GM20000 (cell line): ENCODE measurements at regions not wholly inside any gene's neighbourhood (a gene's known extent, or its start where the extent isn't known, plus 50 kb on each side); places are given as distances from the start of the nearest gene placed in this dataset.
A peak's percentile ranks its signal among the peaks of the same experiment; 100 is the strongest.

Source experiments
- DNase-seq: peaks from one replicate; pipeline ENCODE4 v3.0.0; 2012; ENCODE audit warnings: low spot score
- TF ChIP-seq, protein P1 (sequence below): IDR thresholded peaks from 2 replicates; pipeline ENCODE4 v1.5.1; 2012; ENCODE audit warnings: mild to moderate bottlenecking, control low read depth; ENCODE audit errors: extremely low read depth, missing control alignments

DNA sequence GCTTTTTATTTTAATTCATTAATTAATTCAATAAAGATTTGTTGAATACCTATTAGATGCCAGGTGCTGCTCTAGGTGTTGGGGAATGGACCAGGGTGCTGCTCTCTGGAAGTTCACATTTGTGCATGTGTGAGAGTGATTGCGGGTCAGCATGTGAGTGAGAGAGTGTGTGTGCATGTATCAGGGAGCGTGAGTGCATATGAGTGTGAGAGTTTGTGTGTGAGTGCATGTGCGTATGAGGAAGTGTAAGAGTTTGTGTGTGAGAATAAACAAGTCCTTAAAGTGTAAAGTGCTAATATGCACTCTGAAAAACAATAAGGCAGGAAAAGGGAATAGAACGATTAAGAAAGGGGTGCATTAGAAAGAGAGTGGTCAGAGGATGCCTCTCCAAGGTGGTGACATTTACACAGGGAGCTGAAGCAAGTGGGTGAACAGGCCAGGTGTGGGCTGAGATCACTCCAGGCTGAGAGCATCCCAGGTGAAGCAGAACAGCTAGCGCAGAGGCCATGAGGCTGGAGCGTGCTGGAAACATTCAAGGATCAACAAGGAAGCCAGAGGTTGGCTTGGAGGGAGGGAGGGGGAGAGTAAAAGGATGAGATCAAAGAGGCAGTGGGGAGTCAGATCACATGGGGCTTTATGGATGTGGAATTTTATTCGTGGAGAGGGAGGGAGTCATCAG lies 50.5 kb upstream of the SLC1A4 start:
- TF ChIP-seq, protein P1, sequence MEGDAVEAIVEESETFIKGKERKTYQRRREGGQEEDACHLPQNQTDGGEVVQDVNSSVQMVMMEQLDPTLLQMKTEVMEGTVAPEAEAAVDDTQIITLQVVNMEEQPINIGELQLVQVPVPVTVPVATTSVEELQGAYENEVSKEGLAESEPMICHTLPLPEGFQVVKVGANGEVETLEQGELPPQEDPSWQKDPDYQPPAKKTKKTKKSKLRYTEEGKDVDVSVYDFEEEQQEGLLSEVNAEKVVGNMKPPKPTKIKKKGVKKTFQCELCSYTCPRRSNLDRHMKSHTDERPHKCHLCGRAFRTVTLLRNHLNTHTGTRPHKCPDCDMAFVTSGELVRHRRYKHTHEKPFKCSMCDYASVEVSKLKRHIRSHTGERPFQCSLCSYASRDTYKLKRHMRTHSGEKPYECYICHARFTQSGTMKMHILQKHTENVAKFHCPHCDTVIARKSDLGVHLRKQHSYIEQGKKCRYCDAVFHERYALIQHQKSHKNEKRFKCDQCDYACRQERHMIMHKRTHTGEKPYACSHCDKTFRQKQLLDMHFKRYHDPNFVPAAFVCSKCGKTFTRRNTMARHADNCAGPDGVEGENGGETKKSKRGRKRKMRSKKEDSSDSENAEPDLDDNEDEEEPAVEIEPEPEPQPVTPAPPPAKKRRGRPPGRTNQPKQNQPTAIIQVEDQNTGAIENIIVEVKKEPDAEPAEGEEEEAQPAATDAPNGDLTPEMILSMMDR, result no peak
- DNase-seq, result no peak

DNA sequence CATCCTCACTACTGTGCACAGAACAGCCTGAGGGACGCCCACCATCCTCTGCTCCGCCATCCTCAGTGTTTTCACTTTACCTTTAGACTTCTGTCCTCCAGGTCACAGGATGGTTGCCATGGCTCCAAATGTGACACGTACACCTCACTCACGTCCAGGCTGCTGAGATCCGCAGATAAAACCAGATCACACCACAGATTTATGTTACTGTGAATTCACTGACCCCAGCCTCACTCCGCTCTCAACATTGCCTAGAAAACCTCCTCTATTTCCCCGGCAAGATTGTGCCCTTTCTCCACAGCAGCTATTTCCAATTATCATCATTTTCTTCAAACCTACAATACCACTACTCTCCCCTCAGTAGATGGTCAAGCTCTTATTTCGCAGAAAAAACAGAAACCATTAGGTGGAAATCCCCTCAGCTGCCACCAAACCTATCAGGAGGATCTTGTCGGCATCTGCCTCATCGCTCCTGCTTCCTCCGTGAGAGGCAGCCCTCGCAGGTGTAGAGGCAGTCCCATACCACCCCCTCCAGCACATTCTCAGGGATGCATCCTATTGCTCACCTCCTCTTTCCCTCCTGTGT lies 49.8 kb upstream of the SLC1A4 start:
- TF ChIP-seq, protein P1, result peak; percentile 16
- DNase-seq, result peak; percentile 71
